ENCODE measurements at regions not wholly inside any gene's neighbourhood (a gene's known extent, or its start where the extent isn't known, plus 50 kb on each side); places are given as distances from the start of the nearest gene placed in this dataset.

DNA sequence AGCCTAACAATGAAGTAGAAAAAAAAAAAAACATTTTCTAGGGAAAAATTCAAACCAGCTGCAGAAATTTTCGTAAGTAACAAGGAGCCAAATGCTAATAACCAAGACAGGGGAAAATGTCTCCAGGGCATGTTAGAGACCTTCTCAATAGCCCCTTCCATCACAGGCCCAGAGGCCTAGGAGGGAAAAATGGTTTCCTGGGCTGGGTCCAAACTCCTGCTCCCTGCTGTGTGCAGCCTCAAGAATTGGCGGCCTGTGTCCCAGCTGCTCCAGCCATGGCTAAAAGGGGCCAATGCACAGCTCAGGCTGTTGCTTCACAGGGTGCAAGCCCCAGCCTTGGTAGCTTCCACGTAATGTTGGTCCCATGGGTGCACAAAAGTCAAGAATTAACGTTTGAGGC is 266.2 kb downstream of the ZEB2 start:
- no peak for TF ChIP-seq EZH2 (IDR thresholded peaks at IDR 0.05)
- TF ChIP-seq, protein P1, sequence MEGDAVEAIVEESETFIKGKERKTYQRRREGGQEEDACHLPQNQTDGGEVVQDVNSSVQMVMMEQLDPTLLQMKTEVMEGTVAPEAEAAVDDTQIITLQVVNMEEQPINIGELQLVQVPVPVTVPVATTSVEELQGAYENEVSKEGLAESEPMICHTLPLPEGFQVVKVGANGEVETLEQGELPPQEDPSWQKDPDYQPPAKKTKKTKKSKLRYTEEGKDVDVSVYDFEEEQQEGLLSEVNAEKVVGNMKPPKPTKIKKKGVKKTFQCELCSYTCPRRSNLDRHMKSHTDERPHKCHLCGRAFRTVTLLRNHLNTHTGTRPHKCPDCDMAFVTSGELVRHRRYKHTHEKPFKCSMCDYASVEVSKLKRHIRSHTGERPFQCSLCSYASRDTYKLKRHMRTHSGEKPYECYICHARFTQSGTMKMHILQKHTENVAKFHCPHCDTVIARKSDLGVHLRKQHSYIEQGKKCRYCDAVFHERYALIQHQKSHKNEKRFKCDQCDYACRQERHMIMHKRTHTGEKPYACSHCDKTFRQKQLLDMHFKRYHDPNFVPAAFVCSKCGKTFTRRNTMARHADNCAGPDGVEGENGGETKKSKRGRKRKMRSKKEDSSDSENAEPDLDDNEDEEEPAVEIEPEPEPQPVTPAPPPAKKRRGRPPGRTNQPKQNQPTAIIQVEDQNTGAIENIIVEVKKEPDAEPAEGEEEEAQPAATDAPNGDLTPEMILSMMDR (IDR thresholded peaks at IDR 0.05) = no peak
- no peak for TF ChIP-seq EZH2phosphoT487 (IDR thresholded peaks at IDR 0.05)

Data from neural progenitor cell (in vitro differentiated cells).